Ishikawa (cell line): ENCODE measurements at regions not wholly inside any gene's neighbourhood (a gene's known extent, or its start where the extent isn't known, plus 50 kb on each side); places are given as distances from the start of the nearest gene placed in this dataset.

Experiments used
- EP300 ChIP-seq: IDR thresholded peaks from 2 replicates; pipeline ENCODE4 v1.6.1; 2012; ENCODE audit warnings: borderline replicate concordance
- YY1 ChIP-seq: IDR thresholded peaks from 2 replicates; pipeline ENCODE4 v1.6.1; 2012; ENCODE audit warnings: low read depth

DNA sequence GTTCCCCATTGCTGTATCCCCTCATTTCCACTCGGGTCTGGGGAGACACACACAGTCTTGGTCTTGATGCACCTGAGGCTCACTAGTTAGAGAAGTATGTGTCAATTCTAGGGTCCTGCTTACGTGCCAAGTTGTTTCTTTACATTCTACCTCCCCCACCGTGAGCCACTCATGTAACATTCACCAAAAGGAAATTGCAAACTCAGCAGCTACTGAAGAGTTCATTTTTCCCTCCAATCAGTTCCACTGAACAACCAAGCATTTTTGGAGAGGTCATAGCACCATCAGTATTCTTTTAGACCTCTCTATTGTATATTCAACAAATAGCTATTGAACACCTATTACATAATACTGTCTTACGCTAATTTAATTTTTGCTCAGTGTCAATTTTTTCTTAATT lies 281.1 kb downstream of the SH3GL2 start:
- TF ChIP-seq YY1 (no peak), EP300 (no peak)
